MM.1S (cell line): ENCODE measurements at regions not wholly inside any gene's neighbourhood (a gene's known extent, or its start where the extent isn't known, plus 50 kb on each side); places are given as distances from the start of the nearest gene placed in this dataset.

Experiments used
- DNase-seq: peaks from one replicate; pipeline ENCODE4 v3.0.0-alpha.2; 2015
- H2AFZ ChIP-seq: fragments of 300-600 bp; sonication (generic); 2 replicates; pipeline ENCODE4 v1.6.0; 2016; ENCODE audit warnings: antibody characterized with exemption, low read length
- H3F3A ChIP-seq: fragments of 300-600 bp; sonication (generic); 2 replicates; pipeline ENCODE4 v1.6.1; 2016; ENCODE audit warnings: mild to moderate bottlenecking, antibody characterized with exemption, low read length, moderate library complexity, mixed read lengths; ENCODE audit not compliant: insufficient read depth
- H3K27ac ChIP-seq: fragments of 300-600 bp; sonication (generic); 2 replicates; pipeline ENCODE4 v1.5.1; 2016; ENCODE audit warnings: mild to moderate bottlenecking, low read length
- H3K27me3 ChIP-seq: fragments of 300-600 bp; sonication (generic); replicated peaks from 2 replicates; pipeline ENCODE4 v1.6.0; 2016; ENCODE audit warnings: low read length; ENCODE audit not compliant: insufficient read depth
- H3K36me3 ChIP-seq: fragments of 300-600 bp; sonication (generic); replicated peaks from 2 replicates; pipeline ENCODE4 v1.6.1; 2016; ENCODE audit warnings: mild to moderate bottlenecking, low read length, mixed read lengths; ENCODE audit not compliant: insufficient read depth
- H3K4me1 ChIP-seq: fragments of 300-600 bp; sonication (generic); 2 replicates; pipeline ENCODE4 v1.6.1; 2016; ENCODE audit warnings: low read length, mixed read lengths
- H3K4me2 ChIP-seq: fragments of 300-600 bp; sonication (generic); 2 replicates; pipeline ENCODE4 v1.6.0; 2016; ENCODE audit warnings: low read depth, low read length
- H3K4me3 ChIP-seq: fragments of 300-600 bp; sonication (generic); 2 replicates; pipeline ENCODE4 v1.5.1; 2016; ENCODE audit warnings: low read length, mixed read lengths
- H3K79me2 ChIP-seq: fragments of 300-600 bp; sonication (generic); 2 replicates; pipeline ENCODE4 v1.6.1; 2016; ENCODE audit warnings: mixed run types, low read length, mixed read lengths
- H3K9ac ChIP-seq: fragments of 300-600 bp; sonication (generic); 2 replicates; pipeline ENCODE4 v1.6.1; 2016; ENCODE audit warnings: low read length, mixed read lengths
- H3K9me2 ChIP-seq: fragments of 300-600 bp; sonication (generic); replicated peaks from 2 replicates; pipeline ENCODE4 v1.6.1; 2016; ENCODE audit warnings: mild to moderate bottlenecking, low read length, mixed read lengths; ENCODE audit not compliant: insufficient read depth
- H3K9me3 ChIP-seq: fragments of 300-600 bp; sonication (generic); replicated peaks from 2 replicates; pipeline ENCODE4 v1.6.1; 2016; ENCODE audit warnings: mild to moderate bottlenecking, low read length, mixed read lengths; ENCODE audit not compliant: insufficient read depth
- H4K20me1 ChIP-seq: fragments of 300-600 bp; sonication (generic); 2 replicates; pipeline ENCODE4 v1.6.1; 2016; ENCODE audit warnings: mild to moderate bottlenecking, low read length, moderate library complexity, mixed read lengths; ENCODE audit not compliant: insufficient read depth
- CTCF ChIP-seq: fragments of 300-600 bp; sonication (generic); IDR thresholded peaks from 2 replicates; pipeline ENCODE4 v1.5.1; 2016; ENCODE audit warnings: antibody characterized with exemption, low read length, mixed read lengths
- EZH2 ChIP-seq: fragments of 300-600 bp; sonication (generic); optimal IDR thresholded peaks from 2 replicates; pipeline ENCODE3; 2017; ENCODE audit warnings: low read depth, mild to moderate bottlenecking, antibody characterized with exemption, low read length, mixed read lengths
- EZH2phosphoT487 ChIP-seq: fragments of 300-600 bp; sonication (generic); IDR thresholded peaks from 2 replicates; pipeline ENCODE4 v1.6.1; 2018; ENCODE audit warnings: antibody characterized with exemption, low read length

DNA sequence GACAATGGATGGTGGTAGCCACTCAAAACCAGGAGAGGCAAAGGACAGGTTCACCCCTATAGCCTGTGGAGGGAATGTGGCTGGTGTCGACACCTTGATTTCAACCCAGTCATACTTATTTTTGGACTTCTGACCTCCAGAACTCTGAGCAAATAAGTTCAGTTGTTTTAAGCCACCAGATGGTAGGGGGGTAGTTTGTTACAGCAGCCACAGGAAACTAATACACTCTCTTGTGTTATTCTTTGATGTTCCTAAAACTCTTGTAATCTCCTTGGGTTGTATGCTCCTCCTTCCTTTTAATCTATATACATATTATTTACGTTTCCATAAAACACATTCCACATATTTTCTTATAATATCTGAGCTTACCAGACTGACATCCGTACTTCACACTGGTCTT is 65.9 kb downstream of the ZBTB18 start:
- Histone ChIP-seq H3K79me2 (no peaks in the 10 kb centered on the region), H3K4me3 (no peak overlapping the region), H3F3A (no peaks in the 10 kb centered on the region), H3K36me3 (no peaks in the 10 kb centered on the region), H3K9me3 (no peaks in the 10 kb centered on the region), H3K4me1 (no peaks in the 10 kb centered on the region), H3K27me3 (no peaks in the 10 kb centered on the region), H3K27ac (no peak overlapping the region), H3K9me2 (no peaks in the 10 kb centered on the region), H2AFZ (no peak overlapping the region), H3K9ac (no peak overlapping the region), H4K20me1 (no peaks in the 10 kb centered on the region), H3K4me2 (no peak overlapping the region)
- no peak for TF ChIP-seq EZH2
- no peak for TF ChIP-seq CTCF
- TF ChIP-seq EZH2phosphoT487 = no peak
- DNase-seq = no peak

- no peak overlapping the region for H3K4me2 ChIP-seq
- H3F3A ChIP-seq = no peaks in the 10 kb centered on the region
- no peaks in the 10 kb centered on the region for H3K27me3 ChIP-seq
- H3K9me2 ChIP-seq = no peaks in the 10 kb centered on the region
- no peaks in the 10 kb centered on the region for H3K4me1 ChIP-seq
- H3K9ac ChIP-seq = no peak overlapping the region
- no peak for DNase-seq
- H3K4me3 ChIP-seq = no peak overlapping the region
- H4K20me1 ChIP-seq = no peaks in the 10 kb centered on the region
- no peak overlapping the region for H2AFZ ChIP-seq
- H3K27ac ChIP-seq = no peak overlapping the region
- H3K79me2 ChIP-seq = no peaks in the 10 kb centered on the region
- no peaks in the 10 kb centered on the region for H3K9me3 ChIP-seq
- no peaks in the 10 kb centered on the region for H3K36me3 ChIP-seq
- TF ChIP-seq EZH2phosphoT487 = no peak
- no peak for TF ChIP-seq EZH2
- no peak for TF ChIP-seq CTCF
Observed at GRCh38 chr1:244118109-244118761, 67.2 kb downstream of the ZBTB18 start.

- Histone ChIP-seq H3K9me2 (no peaks in the 10 kb centered on the region), H3K36me3 (no peaks in the 10 kb centered on the region), H4K20me1 (no peaks in the 10 kb centered on the region), H3K79me2 (no peaks in the 10 kb centered on the region), H3K4me2 (no peak overlapping the region), H3K9me3 (no peaks in the 10 kb centered on the region), H3K9ac (no peak overlapping the region), H3F3A (no peaks in the 10 kb centered on the region), H3K4me1 (no peaks in the 10 kb centered on the region), H3K4me3 (no peak overlapping the region), H2AFZ (no peak overlapping the region), H3K27ac (no peak overlapping the region), H3K27me3 (no peaks in the 10 kb centered on the region)
- TF ChIP-seq CTCF (no peak), EZH2 (no peak), EZH2phosphoT487 (no peak)
- no peak for DNase-seq
Observed at GRCh38 chr1:244128591-244129383, 77.7 kb downstream of the ZBTB18 start.
